PFSK-1 (cell line): ENCODE measurements at regions not wholly inside any gene's neighbourhood (a gene's known extent, or its start where the extent isn't known, plus 50 kb on each side); places are given as distances from the start of the nearest gene placed in this dataset.

Experiments used
- FOXP2 ChIP-seq: optimal IDR thresholded peaks from 2 replicates; pipeline ENCODE3; 2011; ENCODE audit warnings: borderline replicate concordance, control low read depth, inconsistent platforms; ENCODE audit not compliant: insufficient read depth; ENCODE audit errors: extremely low read length, extremely low read depth
- POLR2AphosphoS5 ChIP-seq: IDR thresholded peaks from 2 replicates; pipeline ENCODE4 v1.6.1; 2012; ENCODE audit warnings: low read depth, mild to moderate bottlenecking, control low read depth, low read length, moderate library complexity
- SIN3A ChIP-seq: IDR thresholded peaks from 2 replicates; pipeline ENCODE4 v1.6.1; 2012; ENCODE audit warnings: mild to moderate bottlenecking, low read length, moderate library complexity, borderline replicate concordance; ENCODE audit not compliant: insufficient read depth
- TAF1 ChIP-seq: IDR thresholded peaks from 2 replicates; pipeline ENCODE4 v1.6.1; 2012; ENCODE audit warnings: low read length, control low read depth, borderline replicate concordance; ENCODE audit not compliant: insufficient read depth
- TF ChIP-seq, protein P1 (sequence below), 2 experiments: IDR thresholded peaks; 2 replicates each; pipeline versions ENCODE4 v1.6.1 to v1.8.0; 2011 to 2012; ENCODE audit warnings: low read depth in 2 of 2, low read length in 2 of 2, control low read depth in 1 of 2, inconsistent platforms in 1 of 2, mild to moderate bottlenecking in 1 of 2, moderate library complexity in 1 of 2; ENCODE audit not compliant: insufficient read depth in 1 of 2

GRCh38 chrX:107396783-107397182, 52.7 kb upstream of the FRMPD3 start:
- TF ChIP-seq POLR2AphosphoS5 (no peak), FOXP2 (no peak), TAF1 (no peak), SIN3A (no peak)
- TF ChIP-seq, protein P1, sequence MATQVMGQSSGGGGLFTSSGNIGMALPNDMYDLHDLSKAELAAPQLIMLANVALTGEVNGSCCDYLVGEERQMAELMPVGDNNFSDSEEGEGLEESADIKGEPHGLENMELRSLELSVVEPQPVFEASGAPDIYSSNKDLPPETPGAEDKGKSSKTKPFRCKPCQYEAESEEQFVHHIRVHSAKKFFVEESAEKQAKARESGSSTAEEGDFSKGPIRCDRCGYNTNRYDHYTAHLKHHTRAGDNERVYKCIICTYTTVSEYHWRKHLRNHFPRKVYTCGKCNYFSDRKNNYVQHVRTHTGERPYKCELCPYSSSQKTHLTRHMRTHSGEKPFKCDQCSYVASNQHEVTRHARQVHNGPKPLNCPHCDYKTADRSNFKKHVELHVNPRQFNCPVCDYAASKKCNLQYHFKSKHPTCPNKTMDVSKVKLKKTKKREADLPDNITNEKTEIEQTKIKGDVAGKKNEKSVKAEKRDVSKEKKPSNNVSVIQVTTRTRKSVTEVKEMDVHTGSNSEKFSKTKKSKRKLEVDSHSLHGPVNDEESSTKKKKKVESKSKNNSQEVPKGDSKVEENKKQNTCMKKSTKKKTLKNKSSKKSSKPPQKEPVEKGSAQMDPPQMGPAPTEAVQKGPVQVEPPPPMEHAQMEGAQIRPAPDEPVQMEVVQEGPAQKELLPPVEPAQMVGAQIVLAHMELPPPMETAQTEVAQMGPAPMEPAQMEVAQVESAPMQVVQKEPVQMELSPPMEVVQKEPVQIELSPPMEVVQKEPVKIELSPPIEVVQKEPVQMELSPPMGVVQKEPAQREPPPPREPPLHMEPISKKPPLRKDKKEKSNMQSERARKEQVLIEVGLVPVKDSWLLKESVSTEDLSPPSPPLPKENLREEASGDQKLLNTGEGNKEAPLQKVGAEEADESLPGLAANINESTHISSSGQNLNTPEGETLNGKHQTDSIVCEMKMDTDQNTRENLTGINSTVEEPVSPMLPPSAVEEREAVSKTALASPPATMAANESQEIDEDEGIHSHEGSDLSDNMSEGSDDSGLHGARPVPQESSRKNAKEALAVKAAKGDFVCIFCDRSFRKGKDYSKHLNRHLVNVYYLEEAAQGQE (IDR thresholded peaks at IDR 0.05; ENCODE audit: insufficient read depth in 1 of 2, low read depth in 2 of 2, low read length in 2 of 2): no peak

DNA sequence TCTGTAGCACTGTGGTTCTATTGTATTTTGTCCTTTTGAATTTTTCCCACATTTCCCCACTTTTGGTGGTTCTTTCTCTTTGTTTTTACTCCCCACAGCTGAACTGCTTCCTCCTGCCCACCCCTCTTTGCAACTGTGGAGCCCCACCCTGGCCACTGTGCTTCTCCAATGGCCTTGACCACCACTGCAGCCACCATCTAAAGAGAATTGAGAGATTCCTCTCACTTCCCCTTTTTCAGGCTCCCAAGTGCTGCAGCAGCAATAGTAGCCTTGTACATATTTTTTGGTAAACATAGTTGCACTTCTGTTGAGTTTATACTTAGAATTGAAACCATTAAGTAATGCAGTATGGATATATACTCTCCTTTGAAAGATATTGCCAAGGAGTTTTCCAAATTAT, 51.3 kb upstream of the FRMPD3 start:
- TF ChIP-seq POLR2AphosphoS5 (no peak), FOXP2 (no peak), TAF1 (no peak)
- TF ChIP-seq, protein P1 (IDR thresholded peaks at IDR 0.05; ENCODE audit: insufficient read depth in 1 of 2, low read depth in 2 of 2, low read length in 2 of 2): no peak
